HG03060 (cell line): ENCODE measurements at regions not wholly inside any gene's neighbourhood (a gene's known extent, or its start where the extent isn't known, plus 50 kb on each side); places are given as distances from the start of the nearest gene placed in this dataset.

Experiments
- ATAC-seq: cut with Tn5 transposase; IDR thresholded peaks from one replicate; pipeline ENCODE4 v1.9.1; 2021; ENCODE audit warnings: low read depth, moderate number of reproducible peaks; ENCODE audit not compliant: unreplicated experiment

GRCh38 chr5:61884252-61884855, 421.7 kb upstream of the KIF2A start:
- ATAC-seq, result no peak

DNA sequence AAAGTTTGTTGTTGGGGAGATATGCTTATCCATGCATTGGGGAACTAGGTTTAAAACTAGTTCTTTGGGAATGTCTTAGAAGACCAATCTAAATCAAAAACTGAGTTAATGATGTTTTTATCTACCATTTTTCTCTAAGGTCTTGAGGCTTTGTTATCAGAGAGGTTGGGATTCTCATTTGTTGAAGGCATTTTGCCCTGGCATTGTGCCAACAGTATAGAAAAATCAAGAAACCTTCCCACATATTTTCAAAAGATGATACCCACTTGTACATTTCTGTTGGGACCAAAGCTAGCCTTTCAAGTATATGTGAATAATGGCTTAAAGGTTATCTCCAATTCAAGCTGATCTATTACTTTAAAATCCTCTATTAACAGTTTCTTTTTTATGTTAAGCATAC, 419.8 kb upstream of the KIF2A start:
- no peak for ATAC-seq

GRCh38 chr5:61887271-61887670, 418.7 kb upstream of the KIF2A start:
- ATAC-seq, result no peak

DNA sequence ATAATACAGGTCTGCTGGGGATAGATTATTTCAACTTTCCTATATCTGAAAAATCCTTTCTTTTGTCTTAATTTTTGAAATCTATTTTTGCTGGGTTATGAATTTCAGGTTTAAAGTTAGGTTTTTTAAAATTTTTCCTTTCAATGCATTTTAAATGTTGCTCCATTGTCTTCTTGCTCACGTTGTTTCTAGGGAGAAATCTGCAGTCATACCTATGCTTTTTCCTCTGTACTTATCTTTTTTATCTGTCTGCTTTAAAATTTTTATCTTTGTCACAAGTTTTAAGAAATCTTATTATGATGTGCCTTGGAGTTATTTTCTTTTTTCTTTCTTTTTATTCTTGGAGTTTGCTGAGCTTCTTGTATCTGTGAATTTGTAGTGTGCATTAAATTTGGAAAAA, 412.0 kb upstream of the KIF2A start:
- ATAC-seq, result no peak

DNA sequence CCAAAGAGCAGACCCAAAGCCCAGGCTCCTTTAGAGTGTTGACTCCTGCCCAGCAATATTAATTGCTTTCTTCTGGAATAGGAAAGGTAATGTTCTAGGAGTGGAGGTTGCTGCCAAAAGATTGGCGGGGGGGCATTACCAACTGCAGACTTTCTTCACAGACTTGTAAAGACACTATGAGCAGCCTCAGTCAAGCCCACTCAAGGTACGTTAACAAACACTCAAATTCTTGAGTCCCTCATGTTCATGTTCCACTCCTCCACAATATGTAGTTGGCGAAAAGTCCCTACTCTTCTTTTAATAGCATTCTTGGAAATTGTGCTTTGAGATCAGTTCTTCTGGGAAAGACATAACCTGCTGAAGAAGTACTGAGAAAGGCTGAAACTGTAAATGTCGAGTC, 409.2 kb upstream of the KIF2A start:
- ATAC-seq, result no peak

GRCh38 chr5:61897251-61897650, 408.8 kb upstream of the KIF2A start:
- no peak for ATAC-seq

- ATAC-seq, result no peak
Measured at GRCh38 chr5:61901997-61902396, 404.0 kb upstream of the KIF2A start.

- ATAC-seq, result no peak
Measured at GRCh38 chr5:61904730-61905129, 401.3 kb upstream of the KIF2A start.

GRCh38 chr5:61905613-61906012, 400.4 kb upstream of the KIF2A start:
- no peak for ATAC-seq

GRCh38 chr5:61906820-61907219, 399.2 kb upstream of the KIF2A start:
- no peak for ATAC-seq

DNA sequence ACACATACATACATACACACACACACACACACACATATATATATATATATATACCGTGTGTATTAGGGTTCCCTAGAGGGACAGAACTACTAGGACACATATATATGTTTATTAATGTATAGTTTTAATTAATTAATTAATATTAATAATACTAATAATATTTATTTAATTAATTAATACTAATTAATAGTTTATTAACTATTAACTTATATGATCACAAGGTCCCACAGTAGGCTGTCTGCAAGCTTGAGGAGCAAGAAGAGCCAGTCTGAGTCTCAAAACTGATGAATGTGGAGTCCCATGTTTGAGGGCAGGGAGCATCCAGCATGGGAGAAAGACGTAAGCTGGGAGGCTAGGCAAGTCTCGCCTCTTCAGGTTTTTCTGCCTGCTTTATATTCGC, 398.0 kb upstream of the KIF2A start:
- no peak for ATAC-seq

- ATAC-seq, result no peak
Measured at GRCh38 chr5:61910771-61911170, 395.2 kb upstream of the KIF2A start.

DNA sequence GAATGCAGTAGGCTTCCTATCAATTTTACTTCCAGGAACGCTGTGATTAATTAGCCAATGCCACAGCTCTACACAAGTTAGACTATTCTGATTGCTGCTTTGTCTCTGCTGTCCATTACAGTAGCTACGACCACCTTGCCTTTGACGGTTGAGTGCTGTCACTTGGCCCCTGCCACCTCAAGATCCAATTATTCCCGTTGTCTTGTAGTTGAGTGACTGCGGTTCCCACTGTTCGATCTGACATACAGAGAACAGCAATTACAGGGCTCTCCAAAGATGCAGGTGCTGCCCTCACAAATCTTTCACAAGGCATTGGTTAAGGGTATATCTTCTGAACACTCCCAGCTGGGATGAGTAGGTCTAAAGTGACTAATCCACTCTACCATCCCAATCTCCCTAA, 393.4 kb upstream of the KIF2A start:
- no peak for ATAC-seq

DNA sequence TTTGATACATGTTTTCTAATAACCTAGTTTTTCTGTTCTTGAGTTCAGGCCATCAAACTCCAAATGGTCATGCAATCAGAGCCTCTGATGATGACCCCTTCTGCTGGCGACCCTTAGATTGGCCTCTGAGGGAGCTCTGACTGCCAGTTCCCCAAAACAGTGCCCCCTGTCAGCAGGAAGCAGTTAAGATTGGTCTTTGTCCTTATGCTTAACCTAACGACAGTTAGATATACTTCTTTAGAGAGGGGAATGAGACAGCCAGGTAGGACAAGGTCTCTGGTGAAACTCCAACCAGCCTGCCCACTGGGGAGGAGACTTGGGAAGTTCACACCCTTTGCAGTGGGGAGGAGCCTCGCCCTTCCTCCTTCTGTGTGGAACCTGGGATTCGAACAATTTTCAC, 390.4 kb upstream of the KIF2A start:
- ATAC-seq, result no peak

GRCh38 chr5:61916621-61917620, 389.1 kb upstream of the KIF2A start:
- ATAC-seq, result no peak

GRCh38 chr5:61918611-61919010, 387.4 kb upstream of the KIF2A start:
- ATAC-seq, result no peak

DNA sequence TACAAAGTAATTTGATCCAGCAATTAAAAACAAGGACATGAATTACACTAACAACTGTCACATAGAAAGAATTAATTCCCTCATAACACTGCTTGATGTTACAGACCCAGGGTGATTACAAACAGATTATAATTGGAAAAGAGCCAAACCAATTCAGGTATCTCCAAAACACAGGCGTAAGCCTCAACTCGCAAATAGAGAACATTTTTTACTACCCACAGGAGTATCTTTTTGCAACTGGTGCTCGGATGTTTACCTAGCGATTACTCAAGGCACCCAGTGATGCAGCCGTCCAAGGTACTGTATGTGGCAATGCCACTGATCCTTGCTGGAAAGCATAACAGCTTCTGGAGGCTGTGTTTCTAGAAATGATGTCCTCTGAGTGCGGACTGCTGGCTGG, 386.1 kb upstream of the KIF2A start:
- no peak for ATAC-seq

DNA sequence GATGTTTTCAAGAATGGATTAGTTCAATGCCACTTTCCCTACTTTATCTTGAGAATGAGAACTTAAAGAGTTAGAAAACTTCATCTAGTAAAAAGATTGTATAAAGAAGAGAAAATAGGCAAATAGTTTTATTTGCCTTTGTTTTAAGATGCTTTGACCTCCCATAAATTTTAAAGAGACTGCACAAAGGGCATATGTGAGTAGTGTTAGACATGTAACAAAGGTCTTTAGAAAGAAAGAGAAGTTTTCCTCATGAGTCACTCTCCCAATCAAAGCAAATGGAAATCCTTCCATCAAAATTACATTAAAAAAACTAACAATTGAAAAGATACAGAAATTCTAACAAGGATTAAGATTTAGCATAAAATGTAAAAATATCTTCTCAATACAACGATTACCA, 381.8 kb upstream of the KIF2A start:
- ATAC-seq, result no peak

DNA sequence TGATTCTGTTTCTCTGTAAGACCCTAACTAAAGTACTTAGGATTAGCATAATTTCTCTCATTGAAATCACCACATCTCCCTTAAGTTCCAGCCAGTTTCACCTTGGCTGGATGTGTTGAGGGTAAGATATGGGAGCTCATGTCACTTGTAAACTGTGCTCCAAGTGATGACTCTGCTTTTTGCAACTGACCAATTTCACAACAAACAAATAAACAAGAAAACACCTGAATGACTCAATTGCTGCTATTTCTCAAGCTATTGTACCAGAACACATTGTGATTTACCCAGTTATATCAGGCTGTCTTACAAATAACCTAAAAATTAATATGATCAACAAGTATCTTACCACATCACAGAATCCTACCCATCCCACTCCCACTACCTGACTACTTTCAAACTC, 379.1 kb upstream of the KIF2A start:
- no peak for ATAC-seq

DNA sequence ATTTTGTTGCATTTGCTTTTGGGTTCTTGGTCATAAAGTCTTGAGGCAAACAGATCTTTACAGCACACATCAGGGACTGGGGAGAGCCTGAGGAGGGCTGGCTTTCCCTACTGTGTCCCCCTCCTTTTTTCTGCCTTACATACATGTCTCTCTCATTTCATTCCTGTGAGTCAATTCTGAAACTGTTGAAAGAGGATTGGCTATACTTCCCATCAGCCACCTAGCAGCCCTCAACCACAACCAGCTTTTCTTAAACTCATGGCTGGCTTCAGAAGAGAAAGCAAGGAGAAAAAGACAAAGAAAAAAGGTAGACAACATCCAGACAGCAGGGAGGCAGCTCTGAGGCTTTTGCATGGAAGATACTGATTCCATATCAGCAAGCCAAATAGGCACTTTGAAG, 374.8 kb upstream of the KIF2A start:
- no peak for ATAC-seq

GRCh38 chr5:61933787-61934626, 372.0 kb upstream of the KIF2A start:
- no peak for ATAC-seq
